ENCODE measurements at regions not wholly inside any gene's neighbourhood (a gene's known extent, or its start where the extent isn't known, plus 50 kb on each side); places are given as distances from the start of the nearest gene placed in this dataset.

DNA sequence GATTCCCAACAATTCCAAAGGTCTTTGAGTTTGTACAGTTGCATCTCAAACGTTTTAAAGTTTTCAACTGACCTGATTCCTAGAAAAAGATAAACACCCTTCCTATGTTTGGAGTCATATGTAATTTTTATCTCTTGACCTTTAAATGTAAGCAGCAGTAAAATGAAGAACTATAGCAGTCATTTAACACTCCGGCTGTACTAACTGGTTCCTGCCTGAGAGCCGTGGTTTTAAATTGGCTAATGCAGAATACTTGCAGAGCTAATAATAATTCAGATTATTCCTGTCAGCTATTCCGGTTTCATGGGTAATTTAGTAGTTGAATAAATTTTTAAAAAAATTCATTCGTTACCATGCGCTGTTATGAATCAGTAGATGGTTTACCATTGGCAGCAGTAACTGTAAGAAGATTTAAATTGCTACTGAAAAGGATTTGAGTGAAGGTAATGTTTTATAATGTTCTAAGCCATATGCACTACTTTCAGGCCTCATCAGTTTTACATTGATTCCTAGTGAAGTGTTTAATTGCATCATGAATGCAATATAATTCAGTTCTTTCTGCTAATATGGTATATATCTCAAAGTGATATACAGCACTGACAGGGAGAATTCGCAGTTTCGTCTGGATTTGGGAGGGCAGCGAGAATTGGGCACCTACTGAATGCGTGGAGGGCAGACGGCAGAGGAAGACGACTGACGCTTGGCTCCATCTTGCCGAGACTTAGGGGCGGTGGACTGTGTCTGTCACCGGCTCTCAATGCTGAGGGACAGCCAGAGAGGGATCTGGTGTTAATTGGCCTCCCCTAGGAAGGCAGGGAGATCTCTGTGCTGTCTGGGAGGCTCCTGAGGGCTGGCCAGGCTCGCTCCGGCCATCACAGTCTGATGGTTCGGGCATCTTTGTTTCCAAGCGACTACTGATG is 217.7 kb downstream of the PHETA1 start:
- no peak overlapping the region for H3K4me3 ChIP-seq
- no peak for DNase-seq
- intact Hi-C loops (cut with DNase I) = no loop called here
- WGBS, 4 donors = 77 to 84% (median 79%) methylated on average over 16 to 20 of the region's 20 CpGs
- H3K4me1 ChIP-seq = no peaks in the 10 kb centered on the region
- ATAC-seq = no peak
- no peak overlapping the region for H3K27ac ChIP-seq
- H3K27me3 ChIP-seq = peaks cover 0 to 35% (median 4%) of the 10 kb centered on the region in 9 donors
- TF ChIP-seq, protein P1, sequence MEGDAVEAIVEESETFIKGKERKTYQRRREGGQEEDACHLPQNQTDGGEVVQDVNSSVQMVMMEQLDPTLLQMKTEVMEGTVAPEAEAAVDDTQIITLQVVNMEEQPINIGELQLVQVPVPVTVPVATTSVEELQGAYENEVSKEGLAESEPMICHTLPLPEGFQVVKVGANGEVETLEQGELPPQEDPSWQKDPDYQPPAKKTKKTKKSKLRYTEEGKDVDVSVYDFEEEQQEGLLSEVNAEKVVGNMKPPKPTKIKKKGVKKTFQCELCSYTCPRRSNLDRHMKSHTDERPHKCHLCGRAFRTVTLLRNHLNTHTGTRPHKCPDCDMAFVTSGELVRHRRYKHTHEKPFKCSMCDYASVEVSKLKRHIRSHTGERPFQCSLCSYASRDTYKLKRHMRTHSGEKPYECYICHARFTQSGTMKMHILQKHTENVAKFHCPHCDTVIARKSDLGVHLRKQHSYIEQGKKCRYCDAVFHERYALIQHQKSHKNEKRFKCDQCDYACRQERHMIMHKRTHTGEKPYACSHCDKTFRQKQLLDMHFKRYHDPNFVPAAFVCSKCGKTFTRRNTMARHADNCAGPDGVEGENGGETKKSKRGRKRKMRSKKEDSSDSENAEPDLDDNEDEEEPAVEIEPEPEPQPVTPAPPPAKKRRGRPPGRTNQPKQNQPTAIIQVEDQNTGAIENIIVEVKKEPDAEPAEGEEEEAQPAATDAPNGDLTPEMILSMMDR (IDR thresholded peaks at IDR 0.05) = no peak
- TF ChIP-seq POLR2A (IDR thresholded peaks at IDR 0.05) = no peak
- no peaks in the 10 kb centered on the region for H3K9me3 ChIP-seq
- H3K36me3 ChIP-seq = no peaks in the 10 kb centered on the region

DNA sequence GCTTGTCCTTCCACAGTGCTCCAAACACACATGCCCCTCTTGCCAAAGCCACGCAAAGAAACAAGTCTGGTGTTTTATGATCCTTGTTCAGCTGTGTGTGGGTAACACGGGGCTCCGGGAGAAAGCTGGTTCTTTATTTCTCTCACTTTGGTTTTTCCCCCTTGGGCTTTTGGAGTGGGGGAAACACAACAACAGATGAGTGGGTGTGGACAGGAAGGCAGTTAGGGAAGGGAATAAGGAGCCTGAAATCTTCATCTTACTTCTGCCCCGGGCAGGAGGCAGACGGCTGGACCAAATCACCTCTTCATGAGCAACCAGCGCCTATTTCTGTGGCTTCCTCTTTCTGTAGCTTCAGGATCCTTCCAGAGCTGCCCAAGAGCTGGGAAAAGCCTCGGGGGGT is 218.5 kb downstream of the PHETA1 start:
- no peak for ATAC-seq
- 37 to 46% (median 40%) methylated on average over 7 of the region's 7 CpGs for WGBS, 4 donors
- H3K9me3 ChIP-seq = no peaks in the 10 kb centered on the region
- no peak for TF ChIP-seq POLR2A (IDR thresholded peaks at IDR 0.05)
- TF ChIP-seq, protein P1 (IDR thresholded peaks at IDR 0.05) = no peak
- no peak for DNase-seq
- H3K4me3 ChIP-seq = no peak overlapping the region
- no peaks in the 10 kb centered on the region for H3K4me1 ChIP-seq
- no peaks in the 10 kb centered on the region for H3K36me3 ChIP-seq
- H3K27ac ChIP-seq = no peak overlapping the region
- intact Hi-C loops (cut with DNase I) = no loop called here
- H3K27me3 ChIP-seq = peaks cover 0 to 30% (median 4%) of the 10 kb centered on the region in 9 donors

DNA sequence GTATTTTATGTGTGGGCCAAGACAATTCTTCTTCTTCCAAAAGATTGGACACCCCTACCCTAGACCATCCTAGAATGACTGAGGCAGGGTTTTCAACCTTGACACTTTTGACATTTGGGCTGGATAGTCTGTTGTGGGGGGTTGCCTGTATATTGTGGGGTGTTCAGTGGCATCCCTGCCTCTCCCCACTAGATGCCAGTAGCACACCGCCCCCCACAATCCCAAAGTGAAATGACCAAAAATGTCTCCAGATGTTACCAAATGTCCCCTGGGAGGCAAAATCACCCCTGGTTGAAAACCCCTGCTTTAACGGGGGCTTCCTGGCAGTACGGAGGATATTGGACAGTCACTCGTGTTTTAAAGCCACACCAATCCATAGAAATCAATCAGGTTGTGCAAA is 219.6 kb downstream of the PHETA1 start:
- WGBS, 4 donors = 72 to 79% (median 77%) methylated on average over 4 of the region's 4 CpGs
- Histone ChIP-seq H3K4me3 (no peak overlapping the region), H3K9me3 (no peaks in the 10 kb centered on the region), H3K4me1 (no peaks in the 10 kb centered on the region), H3K27ac (no peak overlapping the region), H3K36me3 (no peaks in the 10 kb centered on the region), H3K27me3 (peaks cover 0 to 23% (median 3%) of the 10 kb centered on the region in 9 donors)
- TF ChIP-seq, protein P1 (IDR thresholded peaks at IDR 0.05) = peak in 1 of 12 donors; percentile 12
- no peak for TF ChIP-seq POLR2A (IDR thresholded peaks at IDR 0.05)
- ATAC-seq (no peak), DNase-seq (no peak)
- intact Hi-C loops (cut with DNase I) = no loop called here

DNA sequence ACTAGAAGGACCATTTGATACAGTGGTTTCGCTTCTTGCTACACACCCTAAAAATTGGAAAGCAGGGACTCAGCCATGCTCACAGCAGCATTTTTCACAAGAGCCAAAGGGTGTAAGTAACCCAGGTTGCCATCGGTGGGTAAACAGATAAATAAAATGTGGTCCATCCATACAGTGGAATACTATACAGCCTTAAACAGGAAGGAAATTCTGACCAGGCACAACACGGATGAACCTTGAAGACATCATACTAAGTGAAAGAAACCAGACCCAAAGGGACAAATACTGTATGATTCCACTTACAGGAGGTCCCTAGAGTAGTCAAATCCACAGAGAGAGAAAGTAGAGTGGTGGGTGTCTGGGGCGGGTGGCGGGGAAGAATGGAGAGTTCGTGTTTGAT is 220.9 kb downstream of the PHETA1 start:
- WGBS, 4 donors = 92 to 97% (median 95%) methylated on average over 6 of the region's 6 CpGs
- H3K9me3 ChIP-seq = no peaks in the 10 kb centered on the region
- peaks cover 0 to 19% (median 0%) of the 10 kb centered on the region in 9 donors for H3K27me3 ChIP-seq
- TF ChIP-seq, protein P1 (IDR thresholded peaks at IDR 0.05) = no peak
- no peak for TF ChIP-seq POLR2A (IDR thresholded peaks at IDR 0.05)
- no peaks in the 10 kb centered on the region for H3K36me3 ChIP-seq
- no peaks in the 10 kb centered on the region for H3K4me1 ChIP-seq
- no peak for ATAC-seq
- intact Hi-C loops (cut with DNase I) = no loop called here
- no peak overlapping the region for H3K27ac ChIP-seq
- no peak for DNase-seq
- H3K4me3 ChIP-seq = no peak overlapping the region

Data from heart left ventricle (tissue), 16 donors.